ENCODE measurements at regions not wholly inside any gene's neighbourhood (a gene's known extent, or its start where the extent isn't known, plus 50 kb on each side); places are given as distances from the start of the nearest gene placed in this dataset.

GRCh38 chr12:107635139-107635538 lies 50.5 kb upstream of the PWP1 start:
- Mint-ChIP-seq H3K4me3 (no peak overlapping the region), H3K4me1 (no peaks in the 10 kb centered on the region), H3K9me3 (no peaks in the 10 kb centered on the region), H3K27ac (no peak overlapping the region), H3K36me3 (ENCODE audit: low read depth) (peaks cover 11% of the 10 kb centered on the region), H3K27me3 (no peaks in the 10 kb centered on the region)
- DNase-seq: no peak
- intact Hi-C loops (cut with micrococcal nuclease): no loop called here
